HEK293 (cell line): ENCODE measurements at regions not wholly inside any gene's neighbourhood (a gene's known extent, or its start where the extent isn't known, plus 50 kb on each side); places are given as distances from the start of the nearest gene placed in this dataset.

ENCODE experiments used
- CTCF ChIA-PET: fragments of 350-600 bp; formaldehyde crosslinking; extraction: SDS; loops from one replicate; lab custom pipeline; 2021; ENCODE audit warnings: antibody characterized with exemption; lab: Yijun Ruan, JAX
- POLR2A ChIA-PET: fragments of 300-600 bp; formaldehyde crosslinking; extraction: SDS; loops from one replicate; lab custom pipeline; 2020; ENCODE audit warnings: antibody characterized with exemption, inconsistent platforms; lab: Yijun Ruan, JAX
- H3K27ac ChIP-seq: fragments of 200-500 bp; sonication (Bioruptor generic); 2 replicates; pipeline ENCODE4 v1.5.1; 2014; ENCODE audit warnings: low read depth, low read length, control low read depth, inconsistent platforms; ENCODE audit errors: extremely low read depth
- H3K36me3 ChIP-seq, 2 experiments: fragments of 200-500 bp in 1 of 2; sonication (Bioruptor generic) in 1 of 2; 1 replicate in 1 of 2; 2 replicates in 1 of 2; pipeline ENCODE4 v1.5.1; 2014 to 2017; ENCODE audit warnings: inconsistent platforms in 2 of 2, low read length in 2 of 2; ENCODE audit not compliant: control insufficient read depth in 2 of 2, insufficient read depth in 1 of 2
- H3K4me1 ChIP-seq: fragments of 200-500 bp; sonication (Bioruptor generic); 2 replicates; pipeline ENCODE4 v1.5.1; 2014; ENCODE audit warnings: mild to moderate bottlenecking, low read length, inconsistent platforms; ENCODE audit not compliant: control insufficient read depth, insufficient read depth
- H3K4me3 ChIP-seq: 2 replicates; pipeline ENCODE4 v1.5.1; 2011; ENCODE audit warnings: low read depth, mild to moderate bottlenecking, control low read depth, low read length, moderate library complexity
- H3K9me3 ChIP-seq: fragments of 200-500 bp; sonication (Bioruptor generic); 2 replicates; pipeline ENCODE4 v1.5.1; 2014; ENCODE audit warnings: low read depth, low read length, inconsistent platforms; ENCODE audit not compliant: control insufficient read depth, insufficient read depth
- AEBP2 ChIP-seq: fragments of 450-650 bp; formaldehyde crosslinking; IDR thresholded peaks from 2 replicates; pipeline ENCODE4 v1.5.1; 2016; ENCODE audit warnings: missing biosample characterization, missing genetic modification characterization, borderline replicate concordance
- FEZF1 ChIP-seq: fragments of 450-650 bp; formaldehyde crosslinking; IDR thresholded peaks from 2 replicates; pipeline ENCODE4 v1.5.1; 2016; ENCODE audit warnings: missing biosample characterization, missing genetic modification characterization
- GFI1B ChIP-seq: fragments of 450-650 bp; formaldehyde crosslinking; IDR thresholded peaks from 2 replicates; pipeline ENCODE4 v1.5.1; 2016; ENCODE audit warnings: missing biosample characterization, missing genetic modification characterization
- PRDM10 ChIP-seq: fragments of 450-650 bp; formaldehyde crosslinking; IDR thresholded peaks from 2 replicates; pipeline ENCODE4 v1.5.1; 2016; ENCODE audit warnings: missing biosample characterization, missing genetic modification characterization
- SP2 ChIP-seq: fragments of 450-650 bp; formaldehyde crosslinking; IDR thresholded peaks from 2 replicates; pipeline ENCODE4 v1.5.1; 2016; ENCODE audit warnings: missing biosample characterization, missing genetic modification characterization
- ZBTB48 ChIP-seq: fragments of 450-650 bp; formaldehyde crosslinking; IDR thresholded peaks from 2 replicates; pipeline ENCODE4 v1.5.1; 2016; ENCODE audit warnings: missing biosample characterization, missing genetic modification characterization
- ZBTB6 ChIP-seq: fragments of 450-650 bp; formaldehyde crosslinking; IDR thresholded peaks from 2 replicates; pipeline ENCODE4 v1.5.1; 2017; ENCODE audit warnings: missing biosample characterization, missing genetic modification characterization
- ZIC2 ChIP-seq: fragments of 450-650 bp; formaldehyde crosslinking; IDR thresholded peaks from 2 replicates; pipeline ENCODE4 v1.5.1; 2016; ENCODE audit warnings: missing biosample characterization, missing genetic modification characterization
- ZNF132 ChIP-seq: fragments of 450-650 bp; formaldehyde crosslinking; IDR thresholded peaks from 2 replicates; pipeline ENCODE4 v1.5.1; 2017; ENCODE audit warnings: missing biosample characterization, missing genetic modification characterization, borderline replicate concordance
- ZNF138 ChIP-seq: fragments of 450-650 bp; formaldehyde crosslinking; IDR thresholded peaks from 2 replicates; pipeline ENCODE4 v1.5.1; 2016; ENCODE audit warnings: missing biosample characterization, missing genetic modification characterization, borderline replicate concordance
- ZNF155 ChIP-seq: fragments of 450-650 bp; formaldehyde crosslinking; IDR thresholded peaks from 2 replicates; pipeline ENCODE4 v1.5.1; 2016; ENCODE audit warnings: missing biosample characterization, missing genetic modification characterization
- ZNF214 ChIP-seq: fragments of 450-650 bp; formaldehyde crosslinking; IDR thresholded peaks from 2 replicates; pipeline ENCODE4 v1.5.1; 2017; ENCODE audit warnings: missing biosample characterization, mild to moderate bottlenecking, missing genetic modification characterization, borderline replicate concordance
- ZNF311 ChIP-seq: fragments of 450-650 bp; formaldehyde crosslinking; IDR thresholded peaks from 2 replicates; pipeline ENCODE4 v1.5.1; 2017; ENCODE audit warnings: missing biosample characterization, missing genetic modification characterization, borderline replicate concordance
- ZNF404 ChIP-seq: fragments of 450-650 bp; formaldehyde crosslinking; IDR thresholded peaks from 2 replicates; pipeline ENCODE4 v1.5.1; 2017; ENCODE audit warnings: missing biosample characterization, missing genetic modification characterization
- ZNF433 ChIP-seq: fragments of 450-650 bp; formaldehyde crosslinking; IDR thresholded peaks from 2 replicates; pipeline ENCODE4 v1.5.1; 2016; ENCODE audit warnings: missing biosample characterization, missing genetic modification characterization, low read depth
- ZNF514 ChIP-seq: fragments of 450-650 bp; formaldehyde crosslinking; IDR thresholded peaks from 2 replicates; pipeline ENCODE4 v1.5.1; 2016; ENCODE audit warnings: missing biosample characterization, missing genetic modification characterization
- ZNF571 ChIP-seq: fragments of 450-650 bp; formaldehyde crosslinking; IDR thresholded peaks from 2 replicates; pipeline ENCODE4 v1.5.0; 2017; ENCODE audit warnings: missing biosample characterization, missing genetic modification characterization
- ZNF629 ChIP-seq: fragments of 450-650 bp; formaldehyde crosslinking; IDR thresholded peaks from 2 replicates; pipeline ENCODE4 v1.5.1; 2017; ENCODE audit warnings: missing biosample characterization, missing genetic modification characterization
- ZNF645 ChIP-seq: fragments of 450-650 bp; formaldehyde crosslinking; IDR thresholded peaks from 2 replicates; pipeline ENCODE4; 2016; ENCODE audit warnings: missing biosample characterization, missing genetic modification characterization
- ZNF776 ChIP-seq: fragments of 450-650 bp; formaldehyde crosslinking; IDR thresholded peaks from 2 replicates; pipeline ENCODE4 v1.5.0; 2017; ENCODE audit warnings: missing biosample characterization, missing genetic modification characterization, borderline replicate concordance
- ZNF792 ChIP-seq: fragments of 450-650 bp; formaldehyde crosslinking; IDR thresholded peaks from 2 replicates; pipeline ENCODE4 v1.5.1; 2016; ENCODE audit warnings: missing biosample characterization, missing genetic modification characterization
- ZXDB ChIP-seq: fragments of 450-650 bp; formaldehyde crosslinking; IDR thresholded peaks from 2 replicates; pipeline ENCODE4 v1.5.1; 2016; ENCODE audit warnings: missing biosample characterization, missing genetic modification characterization

- no peak for TF ChIP-seq PRDM10 (tag by site-specific recombination)
- no peak for TF ChIP-seq ZBTB48 (tag by site-specific recombination)
- no peak for TF ChIP-seq ZNF155 (tag by site-specific recombination)
- TF ChIP-seq, all 188 proteins: peak for 0
Measured at GRCh38 chr6:140460267-140460666, 1085.8 kb upstream of the CITED2 start (continued).

DNA sequence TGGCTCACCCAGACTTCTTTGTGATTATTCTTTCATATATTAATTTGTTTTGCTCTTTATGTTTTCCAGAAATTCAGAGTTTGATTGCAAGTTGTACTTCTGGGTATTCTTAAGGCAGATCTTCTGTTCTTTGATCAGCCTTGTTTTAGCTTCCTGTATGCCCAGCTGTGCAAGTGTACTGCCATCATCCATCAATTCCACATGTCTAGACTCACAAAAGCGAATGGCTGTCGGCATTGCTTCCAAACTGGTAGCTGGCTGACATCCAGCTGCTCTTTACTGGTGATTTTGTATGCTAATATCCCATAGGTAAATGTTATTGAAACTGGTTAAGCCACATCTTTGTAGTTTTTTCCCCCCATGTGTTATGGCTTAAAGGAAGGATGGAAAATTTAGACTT, 1084.8 kb upstream of the CITED2 start:
- CTCF ChIA-PET, result no interaction called here
- no peaks in the 10 kb centered on the region for H3K9me3 ChIP-seq
- H3K4me1 ChIP-seq, result no peaks in the 10 kb centered on the region
- H3K4me3 ChIP-seq, result no peak overlapping the region
- H3K36me3 ChIP-seq, result no peaks in the 10 kb centered on the region
- no peak for TF ChIP-seq ZBTB6 (tag by site-specific recombination)
- H3K27ac ChIP-seq, result no peak overlapping the region
- POLR2A ChIA-PET, result no interaction called here

- ChIA-PET POLR2A (no interaction called here), CTCF (no interaction called here)
- no peak overlapping the region for H3K27ac ChIP-seq
- no peak overlapping the region for H3K4me3 ChIP-seq
- no peak for TF ChIP-seq ZNF433 (tag by site-specific recombination)
- no peak for TF ChIP-seq ZNF404 (tag by site-specific recombination)
- no peak for TF ChIP-seq ZNF214 (tag by site-specific recombination)
- no peak for TF ChIP-seq ZNF138
- no peak for TF ChIP-seq ZNF645 (tag by site-specific recombination)
- no peak for TF ChIP-seq ZNF629
- TF ChIP-seq ZNF132, result no peak
- TF ChIP-seq ZNF792 (tag by site-specific recombination), result no peak
- no peak for TF ChIP-seq SP2 (tag by site-specific recombination)
- no peak for TF ChIP-seq ZXDB
- no peak for TF ChIP-seq FEZF1 (tag by site-specific recombination)
- no peak for TF ChIP-seq ZIC2
- no peak for TF ChIP-seq ZNF311
- no peak for TF ChIP-seq AEBP2
- no peak for TF ChIP-seq GFI1B
- TF ChIP-seq ZNF571, result no peak
- TF ChIP-seq ZNF514 (tag by site-specific recombination), result no peak
- TF ChIP-seq ZNF776 (tag by site-specific recombination), result no peak
- H3K36me3 ChIP-seq, result no peaks in the 10 kb centered on the region
- no peaks in the 10 kb centered on the region for H3K9me3 ChIP-seq
- no peaks in the 10 kb centered on the region for H3K4me1 ChIP-seq
Measured at GRCh38 chr6:140446241-140446640, 1071.8 kb upstream of the CITED2 start.
